K562 (cell line): ENCODE measurements at regions not wholly inside any gene's neighbourhood (a gene's known extent, or its start where the extent isn't known, plus 50 kb on each side); places are given as distances from the start of the nearest gene placed in this dataset.

Source experiments
- AFF4 ChIP-seq: sonication (generic); formaldehyde crosslinking; IDR thresholded peaks from 2 replicates; pipeline ENCODE4 v1.8.0; 2023; ENCODE audit warnings: mild to moderate bottlenecking, missing genetic modification reagents
- CBFA2T3 ChIP-seq: fragments of 450-650 bp; IDR thresholded peaks from 2 replicates; pipeline ENCODE4 v1.6.1; 2017
- CTCF ChIP-seq, 3 experiments: IDR thresholded peaks in 2 of 3; conservative IDR thresholded peaks in 1 of 3; 2 replicates each; pipeline ENCODE4 v1.5.1; 2011 to 2012; ENCODE audit warnings: low read length in 3 of 3, mild to moderate bottlenecking in 3 of 3, control low read depth in 2 of 3, improper control_type of control experiment in 1 of 3, inconsistent platforms in 1 of 3, low read depth in 1 of 3, mixed read lengths in 1 of 3, moderate library complexity in 1 of 3; ENCODE audit not compliant: insufficient read depth in 2 of 3
- ETV1 ChIP-seq: fragments of 450-650 bp; conservative IDR thresholded peaks from 2 replicates; pipeline ENCODE4 v1.6.1; 2016; ENCODE audit warnings: missing genetic modification characterization, control low read depth, low read depth, missing compliant biosample characterization
- FOXA3 ChIP-seq, 2 experiments: fragments of 450-650 bp in 1 of 2; sonication (generic) in 1 of 2; formaldehyde crosslinking; IDR thresholded peaks in 1 of 2; conservative IDR thresholded peaks in 1 of 2; 2 replicates each; pipeline versions ENCODE4 v1.4.0 to v1.8.0; 2020 to 2022; ENCODE audit warnings: mild to moderate bottlenecking in 2 of 2, missing genetic modification reagents in 1 of 2
- HNRNPUL1 ChIP-seq: fragments of 200-400 bp; formaldehyde crosslinking; IDR thresholded peaks from 2 replicates; pipeline ENCODE4 v1.6.1; 2017; ENCODE audit warnings: low read length
- MED1 ChIP-seq: sonication (generic); formaldehyde crosslinking; IDR thresholded peaks from 2 replicates; pipeline ENCODE4 v1.8.1; 2023; ENCODE audit warnings: missing genetic modification reagents, borderline replicate concordance
- NFRKB ChIP-seq: fragments of 450-650 bp; IDR thresholded peaks from 2 replicates; pipeline ENCODE4 v1.6.1; 2016; ENCODE audit warnings: low read depth
- POLR2AphosphoS5 ChIP-seq: IDR thresholded peaks from 2 replicates; pipeline ENCODE4 v1.6.1; 2011; ENCODE audit warnings: mild to moderate bottlenecking, low read depth, low read length, moderate library complexity; ENCODE audit not compliant: control insufficient read depth, insufficient read depth
- ZNF224 ChIP-seq: sonication (generic); formaldehyde crosslinking; IDR thresholded peaks from 2 replicates; pipeline ENCODE4 v1.8.0; 2022; ENCODE audit warnings: mild to moderate bottlenecking, missing genetic modification reagents
- ZNF274 ChIP-seq: IDR thresholded peaks from 2 replicates; pipeline ENCODE4 v1.6.1; 2011; ENCODE audit warnings: low read depth, mild to moderate bottlenecking, low read length, moderate library complexity, borderline replicate concordance
- ZNF3 ChIP-seq: fragments of 250-450 bp; sonication (Bioruptor Pico); IDR thresholded peaks from 2 replicates; pipeline ENCODE4 v1.5.0; 2021; ENCODE audit warnings: mild to moderate bottlenecking, moderate library complexity
- TF ChIP-seq, protein P1 (sequence below), 2 experiments: fragments of 450-650 bp; IDR thresholded peaks; 2 replicates each; pipeline ENCODE4 v1.6.1; 2016
- TF ChIP-seq, protein P2 (sequence below): sonication (generic); formaldehyde crosslinking; IDR thresholded peaks from 2 replicates; pipeline ENCODE4 v1.8.1; 2023; ENCODE audit warnings: mild to moderate bottlenecking, missing genetic modification reagents, moderate library complexity

GRCh38 chr2:204361738-204362137, 183.5 kb upstream of the PARD3B start:
- TF ChIP-seq ETV1 (tag), result no peak
- TF ChIP-seq CTCF (IDR thresholded peaks at IDR 0.05 in 2 of 3, conservative IDR thresholded peaks at IDR 0.05 in 1 of 3; ENCODE audit: insufficient read depth in 2 of 3, low read depth in 1 of 3, low read length in 3 of 3), result no peak
- TF ChIP-seq ZNF274, result no peak
- no peak for TF ChIP-seq AFF4
- TF ChIP-seq CBFA2T3, result no peak
- TF ChIP-seq FOXA3 (CRISPR knock-in tag; conservative IDR thresholded peaks at IDR 0.05 in 1 of 2, IDR thresholded peaks at IDR 0.05 in 1 of 2), result no peak
- no peak for TF ChIP-seq ZNF3 (CRISPR knock-in tag)
- TF ChIP-seq, protein P1, sequence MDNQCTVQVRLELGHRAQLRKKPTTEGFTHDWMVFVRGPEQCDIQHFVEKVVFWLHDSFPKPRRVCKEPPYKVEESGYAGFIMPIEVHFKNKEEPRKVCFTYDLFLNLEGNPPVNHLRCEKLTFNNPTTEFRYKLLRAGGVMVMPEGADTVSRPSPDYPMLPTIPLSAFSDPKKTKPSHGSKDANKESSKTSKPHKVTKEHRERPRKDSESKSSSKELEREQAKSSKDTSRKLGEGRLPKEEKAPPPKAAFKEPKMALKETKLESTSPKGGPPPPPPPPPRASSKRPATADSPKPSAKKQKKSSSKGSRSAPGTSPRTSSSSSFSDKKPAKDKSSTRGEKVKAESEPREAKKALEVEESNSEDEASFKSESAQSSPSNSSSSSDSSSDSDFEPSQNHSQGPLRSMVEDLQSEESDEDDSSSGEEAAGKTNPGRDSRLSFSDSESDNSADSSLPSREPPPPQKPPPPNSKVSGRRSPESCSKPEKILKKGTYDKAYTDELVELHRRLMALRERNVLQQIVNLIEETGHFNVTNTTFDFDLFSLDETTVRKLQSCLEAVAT (IDR thresholded peaks at IDR 0.05), result no peak
- TF ChIP-seq NFRKB, result no peak
- TF ChIP-seq HNRNPUL1, result no peak
- no peak for TF ChIP-seq POLR2AphosphoS5
- no peak for TF ChIP-seq ZNF224
- TF ChIP-seq, protein P2, sequence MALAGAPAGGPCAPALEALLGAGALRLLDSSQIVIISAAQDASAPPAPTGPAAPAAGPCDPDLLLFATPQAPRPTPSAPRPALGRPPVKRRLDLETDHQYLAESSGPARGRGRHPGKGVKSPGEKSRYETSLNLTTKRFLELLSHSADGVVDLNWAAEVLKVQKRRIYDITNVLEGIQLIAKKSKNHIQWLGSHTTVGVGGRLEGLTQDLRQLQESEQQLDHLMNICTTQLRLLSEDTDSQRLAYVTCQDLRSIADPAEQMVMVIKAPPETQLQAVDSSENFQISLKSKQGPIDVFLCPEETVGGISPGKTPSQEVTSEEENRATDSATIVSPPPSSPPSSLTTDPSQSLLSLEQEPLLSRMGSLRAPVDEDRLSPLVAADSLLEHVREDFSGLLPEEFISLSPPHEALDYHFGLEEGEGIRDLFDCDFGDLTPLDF, result no peak
- TF ChIP-seq MED1 (CRISPR knock-in tag), result no peak
